GM12872 (cell line): ENCODE measurements at regions not wholly inside any gene's neighbourhood (a gene's known extent, or its start where the extent isn't known, plus 50 kb on each side); places are given as distances from the start of the nearest gene placed in this dataset.
A peak's percentile ranks its signal among the peaks of the same experiment; 100 is the strongest.

Source experiments
- CTCF ChIP-seq: IDR thresholded peaks from 3 replicates; pipeline ENCODE4 v1.5.1; 2011; ENCODE audit warnings: low read depth, mild to moderate bottlenecking, low read length, moderate library complexity; ENCODE audit not compliant: insufficient read depth

GRCh38 chr3:158912621-158913020 lies 110.8 kb downstream of the MFSD1 start:
- no peak for TF ChIP-seq CTCF

GRCh38 chr3:158916111-158916510 lies 114.3 kb downstream of the MFSD1 start:
- no peak for TF ChIP-seq CTCF

- peak; percentile 83 for TF ChIP-seq CTCF
Observed at GRCh38 chr3:158918008-158918407, 116.2 kb downstream of the MFSD1 start.

GRCh38 chr3:158918451-158918850 lies 116.6 kb downstream of the MFSD1 start:
- no peak for TF ChIP-seq CTCF

GRCh38 chr3:158920371-158920770 lies 118.5 kb downstream of the MFSD1 start:
- no peak for TF ChIP-seq CTCF

GRCh38 chr3:158925021-158925420 lies 123.2 kb downstream of the MFSD1 start:
- TF ChIP-seq CTCF: no peak

- TF ChIP-seq CTCF: no peak
Observed at GRCh38 chr3:158925828-158926494, 124.1 kb downstream of the MFSD1 start.
